Smooth muscle cell (in vitro differentiated cells): ENCODE measurements at regions not wholly inside any gene's neighbourhood (a gene's known extent, or its start where the extent isn't known, plus 50 kb on each side); places are given as distances from the start of the nearest gene placed in this dataset.
"Not testable (repeated sequence)": the region's sequence is repeated elsewhere in the genome, so short reads cannot be mapped to it uniquely, and the experiment has no call there.

ENCODE experiments used
- DNase-seq: peaks from one replicate; lab custom pipeline; 2025; ENCODE audit not compliant: unreplicated experiment; lab: John Stamatoyannopoulos, UW
- H2AFZ ChIP-seq: fragments of 200-600 bp; sonication (generic); 2 replicates; pipeline ENCODE4 v1.6.0; 2016; ENCODE audit warnings: antibody characterized with exemption, low read depth, mild to moderate bottlenecking
- H3F3A ChIP-seq: fragments of 200-600 bp; sonication (generic); 2 replicates; pipeline ENCODE4 v1.6.0; 2017; ENCODE audit warnings: antibody characterized with exemption, low read depth
- H3K27ac ChIP-seq: fragments of 200-600 bp; sonication (generic); 2 replicates; pipeline ENCODE4 v1.5.1; 2016; ENCODE audit warnings: low read depth, mild to moderate bottlenecking
- H3K27me3 ChIP-seq: fragments of 200-600 bp; sonication (generic); 2 replicates; pipeline ENCODE4 v1.6.1; 2016; ENCODE audit warnings: low read depth, mild to moderate bottlenecking
- H3K36me3 ChIP-seq: fragments of 200-600 bp; sonication (generic); 2 replicates; pipeline ENCODE4 v1.5.1; 2016; ENCODE audit warnings: low read depth
- H3K4me1 ChIP-seq: fragments of 200-600 bp; sonication (generic); 2 replicates; pipeline ENCODE4 v1.5.1; 2016; ENCODE audit warnings: low read depth
- H3K4me2 ChIP-seq: fragments of 200-600 bp; sonication (generic); 2 replicates; pipeline ENCODE4 v1.6.0; 2016; ENCODE audit warnings: mild to moderate bottlenecking
- H3K4me3 ChIP-seq: fragments of 200-600 bp; sonication (generic); 2 replicates; pipeline ENCODE4 v1.5.1; 2016; ENCODE audit warnings: mild to moderate bottlenecking
- H3K79me2 ChIP-seq: fragments of 200-600 bp; sonication (generic); 2 replicates; pipeline ENCODE4 v1.6.0; 2016; ENCODE audit warnings: low read depth, mild to moderate bottlenecking
- H3K9ac ChIP-seq: fragments of 200-600 bp; sonication (generic); 2 replicates; pipeline ENCODE4 v1.6.0; 2016; ENCODE audit warnings: low read depth
- H3K9me3 ChIP-seq: fragments of 200-600 bp; sonication (generic); replicated peaks from 2 replicates; pipeline ENCODE4 v1.5.1; 2016; ENCODE audit warnings: low read depth
- H4K20me1 ChIP-seq: fragments of 200-600 bp; sonication (generic); 2 replicates; pipeline ENCODE4 v1.6.0; 2016; ENCODE audit warnings: low read depth
- CTCF ChIP-seq: fragments of 200-600 bp; sonication (generic); IDR thresholded peaks from 2 replicates; pipeline ENCODE4 v1.5.1; 2017; ENCODE audit warnings: borderline replicate concordance, mild to moderate bottlenecking, antibody characterized with exemption; ENCODE audit not compliant: insufficient read depth, poor library complexity, severe bottlenecking
- WGBS: methylation state at CpG from one replicate; pipeline ENCODE4 v1.1.7; 2016; ENCODE audit warnings: low lambda C conversion rate; 5-methylcytosine and 5-hydroxymethylcytosine counted together

- no peaks in the 10 kb centered on the region for H3F3A ChIP-seq
- H4K20me1 ChIP-seq = no peaks in the 10 kb centered on the region
- no peaks in the 10 kb centered on the region for H3K4me1 ChIP-seq
- no peak overlapping the region for H3K9ac ChIP-seq
- H3K4me3 ChIP-seq = no peak overlapping the region
- no peaks in the 10 kb centered on the region for H3K79me2 ChIP-seq
- no peak overlapping the region for H3K4me2 ChIP-seq
- no peaks in the 10 kb centered on the region for H3K36me3 ChIP-seq
- H3K27me3 ChIP-seq = no peaks in the 10 kb centered on the region
- peak overlapping the region; percentile 9 for H2AFZ ChIP-seq
- peak overlapping the region; percentile 46 for H3K27ac ChIP-seq
- 42% methylated on average over 3 of the region's 3 CpGs for WGBS
- no peak for DNase-seq
- no peaks in the 10 kb centered on the region for H3K9me3 ChIP-seq
- TF ChIP-seq CTCF = peak; percentile 45
These were observed 121.0 kb upstream of the XPO1 start for GRCh38 chr2:61658841-61659780.

DNA sequence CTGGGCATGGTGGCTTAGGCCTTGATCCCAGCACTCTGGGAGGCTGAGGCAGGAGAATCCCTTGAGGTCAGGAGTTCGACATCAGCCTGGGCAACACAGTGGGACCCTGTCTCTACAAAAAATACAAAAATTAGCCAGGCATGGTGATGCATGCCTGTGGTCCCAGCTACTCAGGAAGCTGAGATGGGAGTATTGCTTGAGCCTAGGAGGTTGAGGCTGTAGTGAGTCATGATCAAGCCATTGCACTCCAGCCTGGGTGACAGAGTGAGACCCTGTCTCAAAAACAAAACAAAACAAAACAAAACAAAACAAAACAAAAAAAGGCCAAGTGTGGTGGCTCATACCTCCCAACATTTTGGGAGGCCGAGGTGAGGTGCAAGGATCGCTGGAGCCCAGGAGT is 111.8 kb upstream of the XPO1 start:
- not testable (repeated sequence) for H3K9me3 ChIP-seq, H3K9ac ChIP-seq, H3K79me2 ChIP-seq, H4K20me1 ChIP-seq, H2AFZ ChIP-seq, H3K27me3 ChIP-seq, DNase-seq, H3K4me1 ChIP-seq, H3K4me3 ChIP-seq, H3K4me2 ChIP-seq, H3F3A ChIP-seq, H3K27ac ChIP-seq, H3K36me3 ChIP-seq
- WGBS = 91% methylated on average over 3 of the region's 3 CpGs

- 96% methylated on average over 2 of the region's 2 CpGs for WGBS
- no peak overlapping the region for H3K4me3 ChIP-seq
- no peaks in the 10 kb centered on the region for H3K36me3 ChIP-seq
- no peaks in the 10 kb centered on the region for H3K79me2 ChIP-seq
- no peak overlapping the region for H3K4me2 ChIP-seq
- no peaks in the 10 kb centered on the region for H3K4me1 ChIP-seq
- no peaks in the 10 kb centered on the region for H3F3A ChIP-seq
- H2AFZ ChIP-seq = no peak overlapping the region
- no peak for DNase-seq
- no peaks in the 10 kb centered on the region for H3K27me3 ChIP-seq
- no peak for TF ChIP-seq CTCF
- no peaks in the 10 kb centered on the region for H3K9me3 ChIP-seq
- H4K20me1 ChIP-seq = no peaks in the 10 kb centered on the region
- no peak overlapping the region for H3K9ac ChIP-seq
- no peak overlapping the region for H3K27ac ChIP-seq
These were observed 110.9 kb upstream of the XPO1 start for GRCh38 chr2:61649021-61649420.

DNA sequence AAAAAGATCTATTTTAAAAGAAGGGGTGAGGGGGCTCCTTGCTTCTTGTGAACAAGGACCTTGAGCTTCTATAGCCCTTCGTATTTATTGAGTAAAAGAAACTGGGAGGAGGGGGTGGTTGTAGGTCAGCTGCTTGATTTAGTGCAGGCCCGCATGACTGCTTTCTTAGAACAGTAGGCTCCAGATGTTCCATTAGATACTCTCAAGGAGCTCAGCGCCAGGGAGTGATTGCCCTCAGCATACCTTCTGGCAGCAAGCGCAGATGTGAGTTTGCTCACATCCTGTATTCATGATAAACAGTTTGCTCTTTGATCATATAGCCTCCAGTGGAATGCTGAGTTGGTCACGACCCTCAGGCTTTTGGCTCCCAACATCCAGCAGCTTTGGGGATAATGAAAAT is 108.9 kb upstream of the XPO1 start:
- H3K9me3 ChIP-seq = no peaks in the 10 kb centered on the region
- no peak overlapping the region for H3K9ac ChIP-seq
- 90% methylated on average over 5 of the region's 5 CpGs for WGBS
- H3K27ac ChIP-seq = no peak overlapping the region
- no peak overlapping the region for H2AFZ ChIP-seq
- H3K79me2 ChIP-seq = no peaks in the 10 kb centered on the region
- H3K27me3 ChIP-seq = no peaks in the 10 kb centered on the region
- no peak overlapping the region for H3K4me2 ChIP-seq
- no peaks in the 10 kb centered on the region for H3F3A ChIP-seq
- H3K4me3 ChIP-seq = no peak overlapping the region
- H3K4me1 ChIP-seq = no peaks in the 10 kb centered on the region
- DNase-seq = no peak
- H3K36me3 ChIP-seq = no peaks in the 10 kb centered on the region
- no peaks in the 10 kb centered on the region for H4K20me1 ChIP-seq
- no peak for TF ChIP-seq CTCF
